C4-2B (cell line): ENCODE measurements at regions not wholly inside any gene's neighbourhood (a gene's known extent, or its start where the extent isn't known, plus 50 kb on each side); places are given as distances from the start of the nearest gene placed in this dataset.

Source experiments
- ZFX ChIP-seq: fragments of 450-650 bp; IDR thresholded peaks from 2 replicates; pipeline ENCODE4 v1.6.1; 2017
- TF ChIP-seq, protein P1 (sequence below): fragments of 450-650 bp; conservative IDR thresholded peaks from 2 replicates; pipeline ENCODE4 v1.5.1; 2017; ENCODE audit warnings: mild to moderate bottlenecking

DNA sequence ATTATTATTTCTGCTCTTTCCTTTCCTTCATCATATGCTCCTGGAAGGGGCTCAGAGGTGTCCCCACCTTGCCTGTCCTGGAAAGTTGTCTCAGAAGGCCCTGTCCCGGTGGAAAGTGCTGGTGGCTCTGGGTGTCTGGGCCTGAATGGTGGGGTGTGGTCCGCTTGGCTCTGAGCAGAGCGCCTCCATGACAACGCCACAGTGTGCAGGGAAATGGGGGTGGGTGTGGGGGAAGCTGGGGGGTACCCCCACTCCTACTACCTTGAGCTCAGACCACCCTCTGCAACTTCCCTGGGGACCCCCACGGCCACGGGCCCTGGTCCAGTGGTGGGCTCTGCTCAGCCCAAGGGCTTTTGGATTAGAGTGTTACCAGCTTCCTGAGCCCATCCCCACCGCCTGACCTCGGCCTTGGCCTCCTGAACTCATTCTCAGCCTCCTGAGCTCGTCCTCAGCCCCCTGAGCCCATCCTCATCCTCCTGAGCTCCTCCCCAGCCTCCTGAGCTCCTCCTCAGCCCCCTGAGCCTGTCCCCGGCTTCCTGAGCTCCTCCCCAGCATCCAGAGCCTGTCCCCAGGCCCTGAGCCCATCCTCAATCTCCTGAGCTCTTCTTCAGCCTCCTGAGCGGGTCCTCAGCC is 106.4 kb upstream of the FAM20C start:
- TF ChIP-seq, protein P1, sequence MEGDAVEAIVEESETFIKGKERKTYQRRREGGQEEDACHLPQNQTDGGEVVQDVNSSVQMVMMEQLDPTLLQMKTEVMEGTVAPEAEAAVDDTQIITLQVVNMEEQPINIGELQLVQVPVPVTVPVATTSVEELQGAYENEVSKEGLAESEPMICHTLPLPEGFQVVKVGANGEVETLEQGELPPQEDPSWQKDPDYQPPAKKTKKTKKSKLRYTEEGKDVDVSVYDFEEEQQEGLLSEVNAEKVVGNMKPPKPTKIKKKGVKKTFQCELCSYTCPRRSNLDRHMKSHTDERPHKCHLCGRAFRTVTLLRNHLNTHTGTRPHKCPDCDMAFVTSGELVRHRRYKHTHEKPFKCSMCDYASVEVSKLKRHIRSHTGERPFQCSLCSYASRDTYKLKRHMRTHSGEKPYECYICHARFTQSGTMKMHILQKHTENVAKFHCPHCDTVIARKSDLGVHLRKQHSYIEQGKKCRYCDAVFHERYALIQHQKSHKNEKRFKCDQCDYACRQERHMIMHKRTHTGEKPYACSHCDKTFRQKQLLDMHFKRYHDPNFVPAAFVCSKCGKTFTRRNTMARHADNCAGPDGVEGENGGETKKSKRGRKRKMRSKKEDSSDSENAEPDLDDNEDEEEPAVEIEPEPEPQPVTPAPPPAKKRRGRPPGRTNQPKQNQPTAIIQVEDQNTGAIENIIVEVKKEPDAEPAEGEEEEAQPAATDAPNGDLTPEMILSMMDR = no peak
- no peak for TF ChIP-seq ZFX
